NCI-H2081 (cell line): ENCODE measurements at regions not wholly inside any gene's neighbourhood (a gene's known extent, or its start where the extent isn't known, plus 50 kb on each side); places are given as distances from the start of the nearest gene placed in this dataset.
"Not testable (repeated sequence)": the region's sequence is repeated elsewhere in the genome, so short reads cannot be mapped to it uniquely, and the experiment has no call there.

ENCODE experiments used
- DNase-seq, 2 experiments: peaks; one replicate each; lab custom pipeline; 2025; lab: John Stamatoyannopoulos, UW

DNA sequence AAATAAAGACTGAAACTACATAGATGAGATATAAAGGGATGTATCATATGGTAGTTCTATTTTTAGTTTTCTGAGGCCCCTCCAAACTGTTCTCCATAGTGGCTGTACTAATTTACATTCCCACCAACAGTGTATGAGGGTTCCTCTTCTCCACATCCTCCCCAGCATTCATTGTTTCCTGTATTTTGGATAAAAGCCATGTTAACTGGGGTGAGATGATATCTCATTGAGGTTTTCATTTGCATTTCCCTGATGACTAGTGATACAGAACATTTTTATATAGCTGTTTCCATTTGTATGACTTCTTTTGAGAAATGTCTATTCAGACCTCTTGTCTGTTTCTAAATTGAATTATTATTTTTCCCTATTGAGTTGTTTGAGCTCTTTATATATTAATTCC, 229.3 kb downstream of the RFPL4B start:
- no peak for DNase-seq

DNA sequence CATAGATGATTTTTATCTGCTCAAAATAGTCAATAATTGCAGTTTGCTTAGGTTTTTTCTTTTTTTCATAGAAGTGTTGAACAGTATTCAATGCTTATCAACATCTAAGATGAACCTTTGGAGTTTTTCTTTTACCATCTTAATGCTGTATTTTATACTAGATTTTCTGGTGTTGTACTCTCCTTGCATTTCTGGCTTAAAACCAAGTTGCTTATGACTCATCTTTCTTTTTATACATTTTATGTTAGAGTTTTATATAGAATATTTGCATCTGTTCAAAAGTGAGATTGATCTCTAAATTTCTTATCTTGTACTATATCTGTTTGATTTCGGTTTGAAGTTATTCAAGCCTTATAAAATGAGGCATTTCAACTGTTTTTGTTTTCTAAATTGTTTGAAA, 232.5 kb downstream of the RFPL4B start:
- no peak for DNase-seq

GRCh38 chr6:112581015-112581414, 233.9 kb downstream of the RFPL4B start:
- no peak for DNase-seq

GRCh38 chr6:112590326-112590725, 243.2 kb downstream of the RFPL4B start:
- no peak for DNase-seq

GRCh38 chr6:112591329-112591728, 244.2 kb downstream of the RFPL4B start:
- no peak for DNase-seq

DNA sequence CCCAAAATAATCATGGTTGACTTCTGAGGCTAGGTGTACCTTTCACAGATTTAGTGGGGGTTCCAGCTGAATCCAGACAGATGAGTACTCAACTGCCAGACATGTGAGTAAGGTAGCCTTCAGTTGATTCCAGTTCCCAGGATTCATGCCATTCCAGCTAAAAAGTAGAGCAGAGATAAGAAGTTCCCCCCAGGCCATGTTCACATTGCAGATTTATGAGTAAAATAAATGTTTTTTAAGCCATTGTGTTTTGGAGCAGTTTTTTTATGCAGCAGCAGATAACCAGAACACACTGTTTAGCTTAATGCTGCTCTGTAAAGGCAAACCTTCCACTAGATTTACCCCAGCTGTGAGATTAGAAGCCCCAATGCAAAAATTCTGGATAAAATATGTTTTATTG, 245.0 kb downstream of the RFPL4B start:
- DNase-seq, result no peak

DNA sequence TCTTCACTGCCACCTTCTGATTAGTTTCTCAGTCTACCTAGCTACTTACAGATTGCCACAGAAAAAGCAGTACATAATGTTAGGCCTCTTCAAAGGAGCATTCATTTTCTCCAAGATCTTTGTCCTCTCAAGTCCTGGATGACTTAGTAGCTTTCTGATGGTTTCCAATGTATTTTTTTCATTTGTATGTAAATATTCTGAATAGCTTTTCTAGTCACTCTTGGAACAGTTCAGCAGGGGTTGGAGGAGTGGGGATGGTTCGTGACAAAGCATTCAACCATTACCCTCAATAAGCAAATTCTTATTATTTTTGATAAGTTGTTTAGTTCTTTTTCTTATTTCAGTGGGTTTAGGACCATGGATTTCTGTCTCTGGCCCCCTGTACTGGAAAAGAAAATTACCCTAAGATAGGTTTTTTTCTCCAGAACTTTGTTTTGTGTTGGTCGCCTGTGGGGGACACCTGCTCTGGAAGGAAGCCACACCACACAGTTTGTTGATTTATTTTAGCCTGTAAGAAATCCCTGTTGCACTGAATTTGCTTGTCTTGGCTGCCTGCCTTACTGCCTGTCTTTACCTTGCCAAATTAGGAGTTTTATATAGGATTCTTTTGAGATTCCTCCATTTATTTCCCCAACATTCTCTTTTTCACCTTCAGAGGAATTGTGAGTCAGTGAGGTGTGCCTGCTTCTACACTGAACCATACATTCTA, 247.9 kb downstream of the RFPL4B start:
- no peak for DNase-seq

GRCh38 chr6:112595841-112596240, 248.7 kb downstream of the RFPL4B start:
- DNase-seq, result no peak

DNA sequence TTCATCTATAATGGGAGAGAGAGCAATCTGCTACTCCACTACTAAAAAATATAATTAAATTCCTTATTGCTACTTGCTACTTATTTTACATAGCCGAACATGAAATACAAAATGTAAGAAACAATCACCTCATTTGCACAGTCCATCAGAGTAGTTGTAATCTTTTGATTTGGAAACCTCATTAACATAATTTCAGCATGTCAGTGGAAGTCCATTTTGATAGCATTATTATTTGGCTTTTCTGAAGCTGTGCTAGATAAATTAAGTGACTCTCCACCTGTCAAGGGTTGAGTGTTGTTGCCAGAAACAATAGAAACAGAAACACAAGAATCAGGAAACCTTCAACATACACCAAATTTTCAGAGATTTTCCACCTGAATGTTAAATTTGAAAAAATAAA, 250.0 kb downstream of the RFPL4B start:
- DNase-seq, result no peak

DNA sequence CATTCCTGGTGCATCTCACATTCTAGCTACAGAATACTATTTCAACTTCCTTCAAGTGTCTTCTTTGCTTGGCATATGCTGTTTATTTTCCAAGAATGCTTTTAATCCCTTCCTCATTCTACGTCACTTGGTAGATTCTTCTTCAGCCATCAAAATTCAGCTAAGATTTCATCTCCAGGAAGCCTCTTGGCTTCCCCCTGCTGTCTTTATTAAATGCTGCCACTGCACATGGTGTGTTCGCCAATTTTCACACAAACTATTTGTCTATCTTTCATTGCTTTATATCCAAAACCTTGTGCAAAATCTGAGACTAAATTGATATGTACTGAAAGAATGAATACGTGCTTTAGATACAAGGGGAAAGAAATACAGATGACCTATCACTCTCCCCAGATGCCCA, 253.0 kb downstream of the RFPL4B start:
- DNase-seq, result no peak

GRCh38 chr6:112603726-112604125, 256.6 kb downstream of the RFPL4B start:
- no peak for DNase-seq

DNA sequence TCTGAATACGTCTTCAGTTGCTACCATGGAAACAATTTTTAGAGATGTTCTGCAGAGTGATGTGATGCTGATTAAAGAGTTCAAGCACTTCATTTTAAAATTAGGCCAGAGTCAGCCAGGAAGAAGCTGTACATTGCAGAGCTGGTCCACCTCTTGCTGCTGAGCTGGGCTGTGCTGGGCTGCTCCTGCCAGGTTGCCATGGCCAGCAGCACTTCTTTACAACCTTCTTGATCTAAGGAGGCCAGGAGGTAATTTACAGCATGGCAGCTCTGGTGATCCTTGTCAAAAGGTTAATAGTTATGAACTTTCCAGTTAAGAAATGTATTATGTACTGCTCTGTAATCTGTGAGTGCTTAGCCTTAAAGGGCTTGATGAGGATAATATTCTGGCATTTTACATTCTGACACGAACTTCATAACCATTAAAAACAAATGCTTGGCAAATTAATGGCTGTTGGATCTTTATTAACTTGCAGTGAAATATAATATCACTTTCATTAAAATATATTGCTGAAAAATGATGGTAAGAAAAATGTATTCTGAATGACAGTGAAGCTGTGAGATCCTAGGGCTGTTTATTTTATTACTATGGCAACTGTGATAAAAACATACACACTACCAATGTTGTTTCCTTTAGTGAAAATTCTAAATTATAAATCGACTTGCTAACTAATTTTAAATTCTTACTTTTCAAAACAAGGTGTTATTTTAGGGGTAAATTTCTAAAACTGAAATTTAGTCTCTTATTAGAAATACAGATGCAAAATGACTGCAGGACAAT, 259.7 kb downstream of the RFPL4B start:
- DNase-seq, result no peak

- not testable (repeated sequence) for DNase-seq
Observed at GRCh38 chr6:112608925-112609324, 261.8 kb downstream of the RFPL4B start.

- no peak for DNase-seq
Observed at GRCh38 chr6:112613410-112613809, 266.3 kb downstream of the RFPL4B start.

DNA sequence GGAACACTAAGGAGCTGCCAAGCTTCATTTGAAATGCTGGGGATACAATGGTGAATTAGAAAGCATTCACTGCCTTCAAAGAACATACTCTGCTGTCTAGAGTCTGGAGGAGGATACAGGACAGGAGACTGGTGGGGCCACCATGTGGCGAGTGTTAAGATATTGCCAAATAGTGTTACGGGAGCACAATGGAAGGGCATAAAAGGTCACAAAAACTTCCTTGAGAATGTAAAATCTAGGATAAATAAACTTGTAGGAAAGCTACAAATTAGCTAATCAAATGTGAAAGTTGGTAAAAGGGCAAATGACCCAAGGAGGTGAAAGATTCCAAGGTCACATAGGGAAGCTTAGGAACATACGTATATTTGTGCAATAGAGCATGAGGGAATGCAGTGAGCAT, 271.7 kb downstream of the RFPL4B start:
- no peak for DNase-seq

DNA sequence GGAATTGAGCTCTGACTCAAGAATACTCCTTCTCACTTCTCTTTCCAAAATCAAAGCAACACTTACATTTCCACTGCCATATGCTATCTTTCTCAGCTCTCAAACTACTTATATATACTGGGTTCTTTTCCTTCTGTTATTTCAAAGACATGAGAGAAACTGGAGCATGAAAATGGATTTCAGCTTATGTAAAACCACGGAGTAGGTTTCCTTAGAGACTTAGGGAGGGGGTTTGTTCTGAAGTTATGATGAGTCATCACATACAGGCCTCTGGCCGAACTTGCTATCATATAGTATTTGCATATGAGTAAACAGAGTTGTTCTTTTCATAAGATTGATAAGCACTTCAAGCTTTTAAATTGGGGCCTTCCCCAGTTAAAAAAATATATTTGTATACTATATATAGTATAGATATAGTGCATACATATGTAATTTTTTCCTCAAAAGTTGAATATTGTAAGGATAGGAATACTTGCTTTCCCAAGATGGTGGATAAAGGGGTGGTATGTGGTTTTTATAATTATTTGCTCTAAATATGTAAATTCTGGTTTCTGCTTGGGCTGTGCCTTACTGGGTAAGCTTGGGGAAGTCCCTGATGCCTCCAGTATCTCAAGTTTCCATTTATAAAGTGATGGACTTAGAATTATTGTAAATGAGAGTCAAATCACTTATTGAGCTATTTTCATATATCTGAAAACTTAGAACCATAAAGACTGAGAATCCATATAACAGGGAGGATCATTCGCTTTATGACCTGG, 273.9 kb downstream of the RFPL4B start:
- DNase-seq, result no peak

DNA sequence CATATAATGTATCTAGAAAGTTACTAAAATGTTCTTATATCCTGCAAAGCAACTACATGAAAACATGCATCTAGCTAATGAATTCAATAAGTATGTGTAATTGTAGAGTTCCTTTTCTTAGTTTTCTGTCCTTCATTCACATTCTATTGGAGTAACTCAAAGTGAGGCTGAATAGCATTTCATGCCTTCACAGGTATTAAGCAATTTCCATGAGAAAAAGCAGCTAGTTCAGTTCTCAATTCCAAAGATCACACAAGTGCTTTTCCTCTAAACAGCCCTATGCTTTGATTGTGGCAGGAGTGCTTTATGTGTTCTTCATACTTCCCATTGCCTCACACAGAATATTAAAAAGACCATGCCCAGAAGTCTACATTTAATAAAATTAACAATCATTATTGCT, 274.9 kb downstream of the RFPL4B start:
- DNase-seq, result no peak

- DNase-seq, result no peak
Observed at GRCh38 chr6:112626468-112627082, 279.4 kb downstream of the RFPL4B start.

GRCh38 chr6:112634376-112634775, 287.2 kb downstream of the RFPL4B start:
- no peak for DNase-seq

DNA sequence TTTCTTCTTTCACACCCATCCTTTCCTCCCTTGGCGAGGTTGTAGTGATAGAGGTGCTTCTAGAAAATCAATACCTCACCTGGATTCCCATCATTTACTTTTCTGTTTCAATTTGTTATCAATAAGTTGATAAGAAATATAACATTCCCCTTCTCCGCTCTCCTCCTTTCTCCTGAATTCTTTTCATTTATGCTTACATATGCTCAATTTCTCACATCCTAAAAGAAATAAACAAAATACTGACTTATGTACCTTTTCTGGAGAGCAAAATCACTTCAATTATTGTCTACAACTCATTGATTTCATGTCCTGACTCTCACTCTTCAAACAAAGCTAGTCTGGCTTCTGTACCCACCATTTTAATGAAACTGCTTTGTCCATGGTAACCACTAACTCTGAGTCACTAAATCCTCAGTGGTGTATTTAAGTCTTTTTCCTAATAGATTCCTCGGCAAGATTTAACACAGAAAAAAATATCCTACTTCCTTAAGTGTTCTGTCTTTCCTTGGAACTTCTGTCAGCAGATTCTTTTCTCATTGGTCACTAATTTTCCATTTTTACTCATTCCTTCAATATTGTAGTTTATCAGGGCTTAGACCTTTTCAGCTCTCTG, 289.6 kb downstream of the RFPL4B start:
- DNase-seq, result no peak

- DNase-seq, result no peak
Observed at GRCh38 chr6:112639391-112639831, 292.3 kb downstream of the RFPL4B start.

GRCh38 chr6:112640891-112641290, 293.8 kb downstream of the RFPL4B start:
- no peak for DNase-seq
